HG03139 (cell line): ENCODE measurements at regions not wholly inside any gene's neighbourhood (a gene's known extent, or its start where the extent isn't known, plus 50 kb on each side); places are given as distances from the start of the nearest gene placed in this dataset.
"Not testable (repeated sequence)": the region's sequence is repeated elsewhere in the genome, so short reads cannot be mapped to it uniquely, and the experiment has no call there.

Source experiments
- ATAC-seq: cut with Tn5 transposase; IDR thresholded peaks from one replicate; pipeline ENCODE4 v1.9.1; 2021; ENCODE audit not compliant: unreplicated experiment

DNA sequence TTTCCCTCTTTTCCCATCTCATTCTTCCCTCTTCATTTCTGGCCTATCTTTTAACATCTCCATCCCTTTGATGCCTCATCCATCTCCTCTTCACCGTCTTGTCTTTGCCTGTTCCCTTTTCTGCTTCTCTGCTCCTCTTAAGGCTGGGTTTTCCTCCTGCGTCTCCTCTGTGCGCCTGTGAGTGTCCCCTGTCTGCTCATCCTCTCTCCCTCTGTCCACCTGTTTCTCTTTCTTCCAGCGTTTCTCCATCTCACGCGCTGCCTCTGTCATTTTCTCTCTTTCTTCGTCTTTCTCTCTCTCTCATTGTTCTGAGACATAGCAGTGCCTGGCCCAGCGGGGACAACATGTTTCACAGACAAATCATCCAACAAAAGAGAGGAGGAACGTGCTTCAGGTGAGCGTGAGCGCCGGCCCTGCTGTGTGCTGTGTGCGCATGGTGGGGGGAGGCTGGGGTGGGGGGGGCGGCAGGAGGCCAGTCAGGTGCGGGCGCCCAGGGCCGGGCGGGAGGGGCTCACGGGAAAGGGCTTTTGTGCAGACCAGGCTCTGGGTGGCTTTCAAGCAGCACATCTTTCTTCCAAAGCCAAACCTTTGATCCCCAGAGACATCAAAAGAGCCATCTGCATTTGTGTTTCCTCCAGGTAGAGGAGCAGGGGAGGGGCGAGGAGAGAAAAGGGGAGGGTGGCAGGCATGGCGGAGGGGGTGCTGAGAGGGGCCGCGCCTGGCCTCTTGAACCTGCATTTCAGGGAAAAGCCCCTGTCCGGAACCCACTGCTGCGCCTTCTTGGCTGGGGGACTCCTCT, 121.3 kb downstream of the VEGFA start:
- ATAC-seq, result no peak

- ATAC-seq, result no peak
Observed at GRCh38 chr6:43890197-43891062, 120.4 kb downstream of the VEGFA start.

GRCh38 chr6:43887906-43888683, 118.1 kb downstream of the VEGFA start:
- no peak for ATAC-seq

DNA sequence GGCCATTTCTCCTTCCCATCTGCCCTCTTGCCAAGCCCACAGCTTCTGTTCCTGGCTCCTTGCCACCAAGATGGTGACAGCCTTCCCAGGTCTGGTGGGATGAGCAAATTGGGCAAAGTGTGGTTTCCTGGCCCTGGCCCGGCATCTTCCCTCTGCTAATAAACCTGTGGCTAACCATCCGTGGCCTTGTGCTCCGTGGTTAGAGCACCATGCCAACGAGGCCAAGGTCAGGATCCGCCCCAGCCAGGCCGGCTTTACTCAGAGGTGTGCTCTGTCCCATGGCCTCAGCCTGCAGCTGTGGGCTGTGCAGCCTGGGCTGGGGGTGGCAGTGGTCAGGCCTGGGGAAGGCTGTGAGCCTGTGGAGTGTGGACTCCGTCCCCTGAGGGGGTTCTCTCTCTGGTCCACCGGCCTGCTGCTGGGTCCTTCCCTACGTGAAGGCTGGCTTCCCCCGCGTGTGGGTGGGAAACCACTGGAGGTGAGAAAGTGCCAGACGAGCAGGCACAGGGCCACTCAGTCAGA, 117.4 kb downstream of the VEGFA start:
- ATAC-seq, result no peak

DNA sequence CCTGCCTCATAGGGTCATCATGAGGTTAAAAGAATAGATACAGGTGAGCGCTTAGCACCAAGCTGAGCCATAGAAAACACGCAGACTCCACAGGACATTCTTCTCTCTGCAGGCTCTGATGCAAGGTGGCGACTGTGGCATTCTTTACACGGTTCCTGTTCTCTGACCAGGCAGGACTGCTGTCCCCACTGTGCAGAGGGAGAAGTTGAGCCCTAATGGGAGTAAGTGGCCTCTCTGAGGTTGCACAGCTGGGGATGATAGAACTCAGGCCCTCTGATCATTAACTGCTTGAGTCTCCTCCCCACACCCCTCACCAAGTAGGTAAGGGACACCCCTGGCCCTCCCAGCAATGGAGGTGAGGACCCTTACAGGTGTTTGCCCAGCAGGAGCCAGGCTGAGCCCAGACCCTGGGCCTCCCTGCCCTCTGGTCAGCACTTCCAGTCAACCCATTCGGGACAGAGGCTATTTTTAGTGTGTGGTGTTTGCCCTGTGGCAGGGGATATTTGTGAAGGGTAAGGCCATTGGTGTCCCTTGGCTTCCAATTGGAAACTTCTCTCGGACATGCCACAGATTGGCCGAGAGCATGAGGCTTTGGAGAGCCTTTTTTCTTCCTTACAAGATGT, 116.8 kb downstream of the VEGFA start:
- ATAC-seq, result no peak

- ATAC-seq, result no peak
Observed at GRCh38 chr6:43886067-43886461, 116.1 kb downstream of the VEGFA start.

DNA sequence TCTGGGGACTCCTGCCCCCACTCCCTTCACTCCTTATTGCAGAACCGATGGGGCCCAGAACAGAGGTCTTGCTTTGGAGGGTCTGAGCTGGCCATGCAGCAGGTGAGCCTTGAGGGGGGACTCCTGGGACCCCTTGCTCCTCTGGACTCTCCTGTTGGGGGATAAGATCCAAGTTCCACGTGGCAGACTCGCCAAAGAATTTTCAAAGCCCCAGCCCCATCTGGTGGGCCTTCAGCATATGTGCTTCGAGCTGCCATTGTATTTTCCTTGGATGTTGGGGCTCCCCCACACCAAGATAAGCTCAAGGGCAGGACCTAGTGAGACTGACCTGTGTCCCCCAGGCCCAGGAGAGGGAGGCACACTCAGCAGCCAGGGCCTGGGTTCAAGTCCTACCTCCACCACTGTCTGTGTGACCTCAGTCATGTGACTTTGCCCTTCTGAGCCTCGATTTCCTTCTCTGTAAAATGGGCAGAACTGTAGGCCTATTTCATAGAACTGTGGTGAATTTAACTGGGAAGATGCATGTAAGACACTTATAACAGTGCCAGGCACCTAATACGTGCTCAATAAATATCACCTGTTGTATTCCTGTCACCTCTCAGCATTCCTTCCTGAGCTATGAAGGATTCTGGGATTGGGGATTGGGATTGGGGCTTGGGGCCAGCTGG, 115.5 kb downstream of the VEGFA start:
- ATAC-seq, result no peak

GRCh38 chr6:43884652-43885022, 114.6 kb downstream of the VEGFA start:
- ATAC-seq, result no peak

DNA sequence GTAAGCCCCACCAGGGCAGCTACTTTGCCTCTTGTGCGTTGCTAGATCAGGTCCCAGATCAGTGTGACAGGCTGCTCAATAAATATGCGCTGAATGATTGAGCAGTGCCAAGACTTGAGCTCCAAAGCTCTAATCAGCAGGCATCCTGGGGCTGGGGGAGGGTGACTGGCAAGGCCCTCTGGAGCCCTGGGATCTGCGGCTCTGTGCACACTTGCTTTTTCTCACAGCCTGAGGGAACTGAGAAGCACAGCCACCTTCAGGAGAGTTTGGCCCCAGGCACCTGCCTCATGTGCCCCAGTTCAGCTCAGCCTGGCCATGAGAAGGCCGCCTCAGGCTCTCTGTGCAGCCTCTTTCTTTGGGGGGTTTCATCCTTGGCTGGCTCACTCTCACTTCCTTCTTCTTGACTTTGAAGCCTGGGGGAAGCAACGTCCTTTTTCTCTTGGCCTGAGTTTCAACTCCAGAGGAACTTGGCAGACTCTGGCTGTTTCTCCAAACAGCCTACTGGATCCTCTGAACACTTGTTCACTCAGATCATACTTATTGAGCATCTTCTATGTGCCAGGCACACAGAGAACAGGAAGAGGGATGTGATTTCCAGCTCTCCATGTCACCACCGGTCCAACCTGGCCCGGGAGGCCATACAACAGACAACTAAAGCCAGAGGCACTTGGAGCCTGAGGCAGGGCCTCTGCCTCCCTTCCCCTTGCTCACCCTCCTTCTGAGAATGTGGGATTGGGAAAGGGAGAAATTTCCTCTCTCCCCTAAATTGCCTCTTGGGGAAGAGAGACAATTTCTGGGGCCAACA, 114.0 kb downstream of the VEGFA start:
- no peak for ATAC-seq

DNA sequence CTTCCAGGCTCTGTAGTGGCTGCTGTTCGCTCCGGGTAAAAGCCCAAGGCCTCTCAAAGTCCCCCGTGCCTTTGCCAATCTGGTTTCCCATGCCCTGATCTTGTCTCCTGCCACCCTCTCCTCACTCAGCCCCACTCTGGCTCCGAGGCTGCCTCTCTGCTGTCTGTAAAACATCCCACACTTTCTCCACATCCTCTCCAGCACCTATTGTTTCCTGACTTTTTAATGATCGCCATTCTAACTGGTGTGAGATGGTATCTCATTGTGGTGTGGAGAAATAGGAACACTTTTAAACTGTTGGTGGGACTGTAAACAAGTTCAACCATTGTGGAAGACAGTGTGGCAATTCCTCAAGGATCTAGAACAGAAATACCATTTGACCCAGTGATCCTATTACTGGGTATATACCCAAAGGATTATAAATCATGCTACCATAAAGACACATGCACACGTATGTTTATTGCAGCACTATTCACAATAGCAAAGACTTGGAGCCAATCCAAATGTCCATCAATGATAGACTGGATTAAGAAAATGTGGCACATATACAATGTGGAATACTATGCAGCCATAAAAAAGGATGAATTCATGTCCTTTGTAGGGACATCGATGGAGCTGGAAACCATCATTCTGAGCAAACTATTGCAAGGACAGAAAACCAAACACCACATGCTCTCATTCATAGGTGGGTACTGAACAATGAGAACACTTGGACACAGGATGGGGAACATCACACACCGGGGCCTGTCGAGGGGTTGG, 112.9 kb downstream of the VEGFA start:
- ATAC-seq, result not testable (repeated sequence)

- ATAC-seq, result no peak
Observed at GRCh38 chr6:43880236-43881137, 110.5 kb downstream of the VEGFA start.

DNA sequence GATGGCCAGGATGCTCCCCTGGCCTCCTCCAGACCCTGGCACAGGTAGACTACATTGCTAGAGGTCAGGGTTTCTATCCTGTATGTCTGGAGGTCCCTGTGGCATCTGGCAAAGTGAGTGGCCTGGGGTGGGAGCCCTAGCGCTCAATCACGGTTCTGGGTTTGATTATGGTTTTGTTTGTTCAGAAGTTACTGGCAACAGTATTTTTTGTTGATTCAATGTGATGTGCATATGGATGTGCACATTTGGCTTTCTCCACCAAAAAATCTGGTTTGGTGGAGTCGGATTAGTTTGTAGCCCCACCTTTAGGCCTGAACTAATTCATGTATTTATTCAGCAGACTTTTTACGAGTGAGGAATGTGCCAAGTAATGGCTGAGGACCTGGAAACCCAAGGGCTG, 109.7 kb downstream of the VEGFA start:
- no peak for ATAC-seq

DNA sequence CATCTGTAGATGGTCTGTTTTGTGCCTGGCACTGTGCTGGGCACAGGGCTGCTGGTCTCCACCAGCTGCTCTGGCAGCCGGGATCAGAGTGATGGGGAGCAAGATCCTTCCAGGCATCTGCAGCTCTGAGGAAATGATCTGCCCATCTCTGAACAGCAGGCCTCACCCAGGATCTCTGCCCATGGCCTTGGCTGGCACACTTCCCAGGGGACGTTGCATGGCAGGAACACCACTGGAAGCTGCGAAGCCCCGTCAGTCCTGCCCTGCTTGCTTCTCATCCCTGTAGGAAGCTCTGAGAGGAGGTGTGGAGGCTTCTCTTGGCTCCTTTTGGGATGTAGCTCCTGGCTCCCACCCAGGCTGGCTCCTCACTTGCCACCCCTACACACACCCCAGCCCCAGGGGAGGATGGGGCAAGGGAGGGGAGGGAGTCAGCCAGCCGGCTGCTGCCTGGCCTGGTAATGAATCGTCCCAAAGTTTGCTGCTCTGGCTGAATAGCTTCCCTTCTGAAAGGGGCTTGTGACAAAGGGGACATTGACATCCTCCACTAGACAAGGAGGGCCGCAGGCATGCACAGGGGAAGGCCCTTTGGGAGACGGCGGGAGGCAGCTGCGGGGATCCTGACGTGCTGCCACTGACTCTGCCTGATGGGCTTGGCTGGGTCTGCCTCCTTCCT, 108.9 kb downstream of the VEGFA start:
- no peak for ATAC-seq

- no peak for ATAC-seq
Observed at GRCh38 chr6:43878127-43878634, 108.2 kb downstream of the VEGFA start.

DNA sequence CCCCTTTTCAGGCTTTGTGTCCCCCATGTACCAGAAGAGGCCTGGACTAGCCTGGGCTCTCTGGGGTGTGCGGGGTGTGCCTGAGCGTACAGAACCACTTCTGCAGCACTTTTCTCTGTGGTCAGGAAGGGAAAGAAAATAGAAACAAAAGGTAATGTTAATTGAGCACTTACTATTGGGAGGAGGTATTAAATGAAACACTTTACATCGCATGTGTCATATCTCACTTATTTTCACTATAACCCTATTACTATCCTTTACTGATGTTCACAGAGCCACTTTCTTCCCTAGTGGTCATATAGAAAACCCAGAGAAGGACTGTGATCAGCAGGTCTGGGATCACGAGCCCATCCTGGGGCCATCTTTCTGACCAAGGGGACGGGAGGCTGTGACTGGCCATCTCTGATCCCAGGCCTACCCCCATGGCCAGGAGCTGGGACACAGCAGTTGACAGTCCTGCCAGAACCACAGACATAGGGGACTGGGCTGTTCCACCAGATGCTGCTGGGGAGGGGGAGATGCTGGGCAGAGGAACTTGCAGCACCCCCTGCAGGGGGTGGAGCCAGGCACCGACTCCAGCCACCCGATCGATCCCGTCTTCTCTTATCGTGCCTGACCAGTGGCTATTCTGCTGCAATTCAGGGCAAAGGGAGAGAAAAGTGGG, 107.6 kb downstream of the VEGFA start:
- ATAC-seq, result no peak

GRCh38 chr6:43877036-43877435, 107.0 kb downstream of the VEGFA start:
- ATAC-seq, result no peak
